ENCODE measurements at regions not wholly inside any gene's neighbourhood (a gene's known extent, or its start where the extent isn't known, plus 50 kb on each side); places are given as distances from the start of the nearest gene placed in this dataset.

DNA sequence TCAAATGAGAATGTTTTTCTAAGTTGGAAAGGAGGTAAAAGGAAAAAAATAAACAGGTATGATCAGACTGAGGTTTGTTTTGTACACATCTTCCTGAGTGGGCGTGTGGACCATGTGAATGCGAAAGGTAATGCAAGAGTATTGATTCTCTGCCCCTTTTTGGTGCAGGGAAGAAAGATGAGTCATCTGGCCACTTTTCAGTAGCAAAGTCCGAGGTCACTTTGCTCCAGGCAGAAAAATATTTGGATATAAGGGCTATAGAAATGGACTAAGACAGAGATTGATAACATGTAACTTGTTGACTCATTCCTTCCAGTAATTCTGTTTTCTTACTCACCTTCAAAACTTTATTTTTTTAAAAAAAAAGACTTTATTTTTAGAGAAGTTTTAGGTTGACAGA, 130.5 kb downstream of the DSEL start (continued):
- TF ChIP-seq TEAD4 (IDR thresholded peaks at IDR 0.05; ENCODE audit: low read depth, low read length) (no peak), BRCA1 (IDR thresholded peaks at IDR 0.05; ENCODE audit: low read depth, low read length) (no peak), MAFK (IDR thresholded peaks at IDR 0.05; ENCODE audit: low read depth, low read length) (no peak), EZH2 (IDR thresholded peaks at IDR 0.05; ENCODE audit: low read depth, low read length, severe bottlenecking) (no peak), CREB1 (IDR thresholded peaks at IDR 0.05) (no peak), JUN (IDR thresholded peaks at IDR 0.05; ENCODE audit: low read depth, low read length) (no peak), ASH2L (IDR thresholded peaks at IDR 0.05; ENCODE audit: low read length) (no peak)
- TF ChIP-seq, protein P1, sequence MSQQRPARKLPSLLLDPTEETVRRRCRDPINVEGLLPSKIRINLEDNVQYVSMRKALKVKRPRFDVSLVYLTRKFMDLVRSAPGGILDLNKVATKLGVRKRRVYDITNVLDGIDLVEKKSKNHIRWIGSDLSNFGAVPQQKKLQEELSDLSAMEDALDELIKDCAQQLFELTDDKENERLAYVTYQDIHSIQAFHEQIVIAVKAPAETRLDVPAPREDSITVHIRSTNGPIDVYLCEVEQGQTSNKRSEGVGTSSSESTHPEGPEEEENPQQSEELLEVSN (IDR thresholded peaks at IDR 0.05) = no peak

Data from H1 (cell line).